Stimulated activated CD8-positive, alpha-beta memory T cell treated with anti-CD3 and anti-CD28 coated beads, Interleukin-7, amount 100 ng/mL, for 48 hours (primary cell): ENCODE measurements at regions not wholly inside any gene's neighbourhood (a gene's known extent, or its start where the extent isn't known, plus 50 kb on each side); places are given as distances from the start of the nearest gene placed in this dataset.

Experiments
- DNase-seq, 2 donors: peaks; one replicate each; pipeline ENCODE4 v3.0.0-alpha.2; 2020; ENCODE audit warnings: low read depth in 1 of 2; ENCODE audit errors: extremely low read depth in 1 of 2

DNA sequence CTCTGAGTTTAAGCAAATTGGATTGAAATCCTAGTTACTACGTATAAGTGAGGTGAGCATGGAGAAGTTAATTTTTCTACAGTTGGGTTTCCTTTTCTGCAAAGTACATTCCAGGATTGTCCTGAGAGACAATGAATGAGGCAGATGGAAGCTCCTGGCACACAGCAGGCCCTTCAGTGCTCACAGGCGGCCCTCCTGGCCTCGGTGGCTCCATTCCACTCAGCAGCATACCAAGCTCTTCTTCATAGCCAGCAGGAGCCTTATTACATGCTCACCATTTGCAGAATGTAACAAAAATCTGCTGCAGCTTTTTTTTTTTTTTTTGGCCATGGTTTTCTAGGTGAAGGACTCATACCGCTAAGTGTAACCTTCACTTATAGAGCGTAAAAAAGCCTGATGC lies 113.2 kb upstream of the FAM9B start:
- DNase-seq, result no peak

DNA sequence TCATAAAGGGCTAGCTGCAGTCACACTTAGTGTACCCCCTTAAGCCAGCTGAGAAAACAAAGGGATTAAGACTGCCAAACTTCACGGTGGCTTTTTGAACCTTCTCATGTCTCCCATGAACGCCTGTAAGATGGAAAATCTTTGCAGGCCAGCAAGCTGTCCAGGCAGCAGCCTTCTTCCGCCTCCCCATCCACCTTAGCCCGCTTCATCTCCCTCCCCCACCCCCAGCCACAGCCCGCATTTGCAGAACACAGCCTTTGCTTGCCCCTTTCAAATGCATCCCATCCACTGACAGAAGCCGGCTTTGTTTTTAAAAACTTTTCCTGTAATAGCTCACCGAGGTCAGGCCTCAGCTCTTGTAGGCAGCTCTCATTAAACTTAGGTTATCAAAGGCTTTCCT lies 113.8 kb upstream of the FAM9B start:
- no peak for DNase-seq

DNA sequence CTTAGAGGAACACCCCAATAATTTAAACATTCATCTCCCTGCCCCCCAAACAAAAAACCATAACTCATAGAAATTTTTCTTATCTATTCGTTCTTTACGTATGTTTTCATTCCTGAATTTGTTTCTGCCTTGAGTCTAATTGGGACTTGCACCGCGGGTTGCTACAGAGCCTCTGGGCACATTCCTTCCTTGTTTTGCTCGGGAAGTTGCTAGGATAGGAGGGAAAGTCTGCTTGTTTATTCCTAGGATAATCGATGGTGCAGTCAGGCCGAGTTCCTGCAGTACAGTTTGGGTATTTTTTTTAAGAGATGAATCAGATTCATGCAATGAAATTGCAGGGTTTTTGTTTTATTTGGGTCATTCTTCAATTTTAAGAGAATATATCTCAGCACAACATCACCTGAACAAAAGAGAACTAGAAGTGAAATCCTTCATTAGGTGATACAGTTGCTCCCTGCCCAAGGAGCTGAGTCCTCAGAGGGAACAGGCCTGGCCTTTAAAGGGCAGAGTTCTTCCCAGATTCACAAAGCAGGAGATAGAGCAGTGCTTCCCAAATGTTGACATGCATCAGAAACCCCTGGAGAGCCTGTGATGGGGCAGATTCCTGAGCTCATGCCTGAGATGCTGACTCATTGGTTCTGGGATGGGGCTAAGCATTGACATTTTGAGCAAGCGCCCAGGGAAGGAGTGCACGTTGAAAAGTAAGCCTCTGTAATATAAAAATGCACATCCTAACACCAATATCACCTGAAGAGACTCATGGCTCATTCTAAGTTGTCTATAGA lies 114.9 kb upstream of the FAM9B start:
- DNase-seq, result no peak

GRCh38 chrX:9149501-9150245 lies 115.7 kb upstream of the FAM9B start:
- DNase-seq, result no peak

- DNase-seq, result no peak
Measured at GRCh38 chrX:9151772-9152307, 117.9 kb upstream of the FAM9B start.

DNA sequence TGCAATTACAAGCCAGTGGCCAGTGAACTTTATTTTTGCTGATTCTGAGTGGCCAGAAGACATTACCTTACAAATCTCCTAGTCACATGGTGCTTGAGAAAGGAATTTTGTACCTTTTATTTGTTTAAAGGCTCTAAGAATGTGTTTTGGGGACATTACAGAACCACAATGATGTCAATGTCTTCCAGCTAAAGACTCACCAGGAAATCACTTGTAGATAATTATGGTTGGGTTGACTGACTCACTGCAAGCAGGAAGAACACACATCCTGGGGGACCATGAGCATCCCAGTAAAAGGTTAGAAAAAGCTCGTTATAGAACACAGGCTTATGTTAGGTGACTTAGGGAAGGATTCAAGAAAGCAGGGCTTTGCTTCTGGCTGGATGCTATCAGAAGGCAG lies 119.4 kb upstream of the FAM9B start:
- no peak for DNase-seq

DNA sequence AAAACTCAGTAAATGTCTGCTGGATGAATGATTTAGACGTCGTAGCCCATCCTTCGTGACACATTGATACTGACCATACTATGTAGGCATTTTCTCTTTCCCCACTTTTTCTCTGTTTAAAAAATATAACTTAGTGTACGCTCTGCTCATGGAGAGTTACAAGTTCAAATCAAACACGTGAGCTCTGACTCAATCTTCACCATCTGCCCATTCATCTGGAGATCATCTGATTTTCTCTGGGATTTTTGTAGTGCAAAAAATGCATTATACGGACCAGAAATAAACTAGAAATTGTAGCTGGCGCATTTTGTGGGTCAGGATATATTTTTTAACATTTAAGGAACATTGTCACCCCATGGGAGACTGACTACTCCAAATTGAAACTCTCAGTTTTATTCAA lies 124.7 kb upstream of the FAM9B start:
- no peak for DNase-seq

DNA sequence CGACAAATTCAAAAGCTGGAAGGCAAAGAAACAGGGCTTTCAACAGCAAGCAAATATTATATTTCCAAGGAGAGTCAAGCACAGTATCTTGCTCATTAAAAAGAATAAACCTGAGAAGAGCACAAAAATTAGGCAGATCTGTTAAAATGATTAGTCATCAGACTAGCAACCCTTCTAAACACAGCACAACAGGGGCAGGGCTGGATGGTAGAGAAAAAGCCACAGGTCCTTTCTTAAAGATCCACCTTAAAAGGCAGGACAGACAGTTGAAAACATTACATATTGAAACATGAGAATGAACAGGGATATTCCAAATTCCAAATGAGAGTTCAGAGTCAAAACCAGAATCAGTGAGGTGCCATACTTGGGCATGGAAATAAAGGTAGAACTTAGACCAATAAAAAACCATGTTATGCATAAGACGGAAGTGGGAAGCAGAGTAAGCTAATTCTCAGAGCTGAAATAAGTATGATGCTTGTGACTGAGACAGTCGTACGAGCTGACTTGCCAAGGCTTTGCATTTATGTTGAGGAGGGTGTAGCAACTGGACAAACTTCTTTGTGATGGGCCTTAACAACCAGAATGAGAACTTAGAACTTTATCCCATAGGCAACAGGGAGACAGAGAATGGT lies 126.9 kb upstream of the FAM9B start:
- DNase-seq, result no peak

- DNase-seq, result no peak
Measured at GRCh38 chrX:9162698-9163097, 128.8 kb upstream of the FAM9B start.

DNA sequence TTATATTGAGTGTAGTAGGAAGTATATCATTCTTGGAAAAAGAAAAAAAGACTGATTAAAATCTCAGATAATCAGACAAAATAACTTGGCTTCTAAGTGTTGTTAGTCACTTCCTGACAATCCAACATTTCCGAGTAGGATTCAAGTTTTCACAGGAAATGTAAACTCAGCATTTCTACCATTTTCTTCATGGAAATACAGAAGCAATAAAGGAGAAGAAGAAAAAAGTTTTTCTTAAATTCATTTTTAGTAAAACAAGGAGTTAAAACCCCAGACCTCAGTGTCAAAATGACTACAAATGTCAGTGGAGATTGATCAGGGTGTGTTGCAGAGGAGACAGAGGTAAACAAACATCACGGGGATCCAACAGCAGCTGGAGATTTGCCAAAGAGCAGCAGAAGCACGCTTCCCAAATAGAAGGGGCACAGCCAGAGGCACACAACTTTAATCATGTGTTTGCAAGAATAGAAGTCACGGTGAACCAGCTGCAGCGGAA lies 129.3 kb upstream of the FAM9B start:
- no peak for DNase-seq

GRCh38 chrX:9164086-9164485 lies 130.2 kb upstream of the FAM9B start:
- no peak for DNase-seq

DNA sequence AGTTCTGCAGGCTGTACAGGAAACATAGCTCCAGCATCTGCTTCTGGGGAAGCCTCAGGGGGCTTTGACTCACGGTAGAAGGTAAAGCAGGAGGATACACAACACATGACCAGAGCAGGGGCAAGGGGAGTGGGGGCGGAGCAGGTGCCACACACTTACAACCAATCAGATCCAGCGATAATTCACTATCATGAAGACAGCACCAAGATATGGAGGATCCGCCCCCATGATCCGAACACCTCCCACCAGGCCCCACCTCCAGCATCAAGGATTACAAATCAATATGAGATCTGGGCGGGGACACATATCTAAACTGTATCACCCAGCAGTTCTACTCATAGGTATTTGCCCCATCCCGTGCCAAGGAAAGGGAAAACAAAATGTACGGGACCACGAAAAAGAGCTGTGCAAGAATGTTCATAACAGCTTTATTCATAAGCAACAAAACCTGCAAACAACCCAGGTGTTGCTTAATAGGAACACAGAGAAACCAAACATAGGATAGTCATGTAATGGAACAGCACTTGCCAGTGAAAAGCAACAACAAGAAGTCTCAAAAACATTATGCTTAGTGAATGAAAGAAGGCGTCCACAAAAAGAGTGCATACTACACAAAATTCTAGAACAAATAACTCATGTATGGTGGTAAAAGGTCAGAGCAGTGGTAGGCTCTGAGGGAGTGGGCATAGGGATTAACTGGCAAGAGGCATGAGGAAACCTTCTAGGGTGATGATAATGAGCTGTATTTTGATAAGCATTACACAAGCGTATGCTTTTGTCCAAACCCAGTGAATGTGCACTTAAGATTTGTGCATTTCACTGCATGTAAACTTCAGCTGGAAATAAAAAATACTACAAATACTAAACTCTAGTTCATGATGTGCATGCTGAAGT lies 130.9 kb upstream of the FAM9B start:
- no peak for DNase-seq

GRCh38 chrX:9166584-9166944 lies 132.6 kb upstream of the FAM9B start:
- no peak for DNase-seq

- DNase-seq, result no peak
Measured at GRCh38 chrX:9171841-9172463, 138.0 kb upstream of the FAM9B start.

DNA sequence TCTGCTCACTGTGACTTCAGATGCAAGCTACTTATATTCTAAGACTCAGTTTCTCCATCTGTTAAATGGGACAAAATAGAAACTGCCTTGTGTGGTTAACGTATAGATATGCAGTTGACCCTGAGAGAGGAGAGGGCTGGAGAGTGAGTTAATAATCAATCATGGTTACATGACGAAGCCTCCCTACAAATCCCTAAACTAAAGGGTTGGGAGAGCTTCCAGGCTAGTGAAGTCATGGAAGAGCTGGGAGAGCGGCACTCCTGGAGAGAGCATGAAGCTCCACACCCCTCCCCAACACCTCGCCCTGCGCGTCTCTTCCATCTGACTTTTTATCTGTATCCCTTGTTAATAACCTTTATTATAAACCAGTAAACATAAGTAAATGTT lies 138.5 kb upstream of the FAM9B start:
- DNase-seq, result no peak

GRCh38 chrX:9180623-9181022 lies 146.7 kb upstream of the FAM9B start:
- DNase-seq, result no peak

GRCh38 chrX:9182041-9182440 lies 148.1 kb upstream of the FAM9B start:
- DNase-seq, result no peak

GRCh38 chrX:9183481-9183880 lies 149.6 kb upstream of the FAM9B start:
- no peak for DNase-seq

GRCh38 chrX:9184211-9184610 lies 150.3 kb upstream of the FAM9B start:
- DNase-seq, result no peak

- DNase-seq, result no peak
Measured at GRCh38 chrX:9188117-9188516, 154.2 kb upstream of the FAM9B start.
